ENCODE measurements at regions not wholly inside any gene's neighbourhood (a gene's known extent, or its start where the extent isn't known, plus 50 kb on each side); places are given as distances from the start of the nearest gene placed in this dataset.

- Histone ChIP-seq H3K9ac (ENCODE audit: low read depth, low read length, poor library complexity, severe bottlenecking) (no peak overlapping the region), H4K20me1 (ENCODE audit: insufficient read depth, low read length, poor library complexity, severe bottlenecking) (no peaks in the 10 kb centered on the region), H3K79me2 (ENCODE audit: insufficient read depth, low read length) (no peaks in the 10 kb centered on the region), H2AFZ (ENCODE audit: low read length) (no peak overlapping the region), H3F3A (ENCODE audit: low read depth) (no peaks in the 10 kb centered on the region), H3K4me1 (ENCODE audit: insufficient read depth, low read length, poor library complexity, severe bottlenecking) (no peaks in the 10 kb centered on the region), H3K27me3 (ENCODE audit: insufficient read depth, low read length, poor library complexity, severe bottlenecking) (no peaks in the 10 kb centered on the region), H3K9me3 (ENCODE audit: insufficient read depth, low read depth, low read length) (no peaks in the 10 kb centered on the region), H3K36me3 (ENCODE audit: insufficient read depth, low read length) (no peaks in the 10 kb centered on the region), H3K4me2 (ENCODE audit: low read depth, low read length, poor library complexity, severe bottlenecking) (no peak overlapping the region), H3K9me2 (replicated peaks; ENCODE audit: low read depth, low read length) (no peaks in the 10 kb centered on the region), H3K4me3 (ENCODE audit: low read length, poor library complexity, severe bottlenecking) (no peak overlapping the region)
- TF ChIP-seq, protein P1, sequence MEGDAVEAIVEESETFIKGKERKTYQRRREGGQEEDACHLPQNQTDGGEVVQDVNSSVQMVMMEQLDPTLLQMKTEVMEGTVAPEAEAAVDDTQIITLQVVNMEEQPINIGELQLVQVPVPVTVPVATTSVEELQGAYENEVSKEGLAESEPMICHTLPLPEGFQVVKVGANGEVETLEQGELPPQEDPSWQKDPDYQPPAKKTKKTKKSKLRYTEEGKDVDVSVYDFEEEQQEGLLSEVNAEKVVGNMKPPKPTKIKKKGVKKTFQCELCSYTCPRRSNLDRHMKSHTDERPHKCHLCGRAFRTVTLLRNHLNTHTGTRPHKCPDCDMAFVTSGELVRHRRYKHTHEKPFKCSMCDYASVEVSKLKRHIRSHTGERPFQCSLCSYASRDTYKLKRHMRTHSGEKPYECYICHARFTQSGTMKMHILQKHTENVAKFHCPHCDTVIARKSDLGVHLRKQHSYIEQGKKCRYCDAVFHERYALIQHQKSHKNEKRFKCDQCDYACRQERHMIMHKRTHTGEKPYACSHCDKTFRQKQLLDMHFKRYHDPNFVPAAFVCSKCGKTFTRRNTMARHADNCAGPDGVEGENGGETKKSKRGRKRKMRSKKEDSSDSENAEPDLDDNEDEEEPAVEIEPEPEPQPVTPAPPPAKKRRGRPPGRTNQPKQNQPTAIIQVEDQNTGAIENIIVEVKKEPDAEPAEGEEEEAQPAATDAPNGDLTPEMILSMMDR (conservative IDR thresholded peaks at IDR 0.05; ENCODE audit: low read length) = no peak
- no peak for TF ChIP-seq EZH2phosphoT487 (IDR thresholded peaks at IDR 0.05; ENCODE audit: borderline replicate concordance)
These were observed 82.5 kb upstream of the FICD start for GRCh38 chr12:108432423-108433121.

DNA sequence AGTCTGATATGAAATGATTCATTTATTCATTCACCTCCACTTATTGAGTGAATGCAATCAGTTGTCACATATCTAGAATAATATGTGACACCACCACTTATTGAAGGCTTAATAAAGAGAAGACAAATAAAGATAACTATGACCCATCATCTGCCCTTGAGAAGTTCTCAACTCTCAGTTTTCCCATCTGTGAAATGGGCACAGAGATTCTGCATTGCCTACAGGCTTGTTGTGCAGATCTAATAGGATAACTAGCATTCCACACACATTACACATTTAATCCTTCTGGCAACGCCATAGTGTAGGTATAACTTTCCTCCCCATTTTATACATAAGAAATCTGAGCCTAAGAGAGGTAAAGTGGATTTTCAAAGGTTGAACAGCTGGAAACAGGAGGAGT is 84.2 kb upstream of the FICD start:
- Histone ChIP-seq H3K79me2 (ENCODE audit: insufficient read depth, low read length) (no peaks in the 10 kb centered on the region), H3K36me3 (ENCODE audit: insufficient read depth, low read length) (no peaks in the 10 kb centered on the region)
- no peak for TF ChIP-seq EZH2phosphoT487 (IDR thresholded peaks at IDR 0.05; ENCODE audit: borderline replicate concordance)
- TF ChIP-seq, protein P1 (conservative IDR thresholded peaks at IDR 0.05; ENCODE audit: low read length) = no peak

GRCh38 chr12:108430245-108430644 is 84.8 kb upstream of the FICD start:
- H3K4me2 ChIP-seq (ENCODE audit: low read depth, low read length, poor library complexity, severe bottlenecking) = no peak overlapping the region
- TF ChIP-seq EZH2phosphoT487 (IDR thresholded peaks at IDR 0.05; ENCODE audit: borderline replicate concordance) = no peak
- TF ChIP-seq, protein P1 (conservative IDR thresholded peaks at IDR 0.05; ENCODE audit: low read length) = no peak
- H3K79me2 ChIP-seq (ENCODE audit: insufficient read depth, low read length) = no peaks in the 10 kb centered on the region
- no peaks in the 10 kb centered on the region for H3K9me3 ChIP-seq (ENCODE audit: insufficient read depth, low read depth, low read length)
- H3K36me3 ChIP-seq (ENCODE audit: insufficient read depth, low read length) = no peaks in the 10 kb centered on the region
- no peak overlapping the region for H3K4me3 ChIP-seq (ENCODE audit: low read length, poor library complexity, severe bottlenecking)
- no peak overlapping the region for H2AFZ ChIP-seq (ENCODE audit: low read length)
- no peaks in the 10 kb centered on the region for H3K9me2 ChIP-seq (replicated peaks; ENCODE audit: low read depth, low read length)
- H4K20me1 ChIP-seq (ENCODE audit: insufficient read depth, low read length, poor library complexity, severe bottlenecking) = no peaks in the 10 kb centered on the region
- no peaks in the 10 kb centered on the region for H3K27me3 ChIP-seq (ENCODE audit: insufficient read depth, low read length, poor library complexity, severe bottlenecking)
- H3K9ac ChIP-seq (ENCODE audit: low read depth, low read length, poor library complexity, severe bottlenecking) = no peak overlapping the region
- H3F3A ChIP-seq (ENCODE audit: low read depth) = no peaks in the 10 kb centered on the region
- no peaks in the 10 kb centered on the region for H3K4me1 ChIP-seq (ENCODE audit: insufficient read depth, low read length, poor library complexity, severe bottlenecking)

More for the DNA sequence above, 84.2 kb upstream of the FICD start:
- Histone ChIP-seq H3K4me2 (ENCODE audit: low read depth, low read length, poor library complexity, severe bottlenecking) (no peak overlapping the region), H3K9me3 (ENCODE audit: insufficient read depth, low read depth, low read length) (no peaks in the 10 kb centered on the region), H3K4me3 (ENCODE audit: low read length, poor library complexity, severe bottlenecking) (no peak overlapping the region), H3F3A (ENCODE audit: low read depth) (no peaks in the 10 kb centered on the region), H3K9ac (ENCODE audit: low read depth, low read length, poor library complexity, severe bottlenecking) (no peak overlapping the region), H3K4me1 (ENCODE audit: insufficient read depth, low read length, poor library complexity, severe bottlenecking) (no peaks in the 10 kb centered on the region), H3K9me2 (replicated peaks; ENCODE audit: low read depth, low read length) (no peaks in the 10 kb centered on the region), H2AFZ (ENCODE audit: low read length) (no peak overlapping the region), H4K20me1 (ENCODE audit: insufficient read depth, low read length, poor library complexity, severe bottlenecking) (no peaks in the 10 kb centered on the region), H3K27me3 (ENCODE audit: insufficient read depth, low read length, poor library complexity, severe bottlenecking) (no peaks in the 10 kb centered on the region)

All from Loucy (cell line).